Gastroesophageal sphincter (tissue), 4 donors: ENCODE measurements at regions not wholly inside any gene's neighbourhood (a gene's known extent, or its start where the extent isn't known, plus 50 kb on each side); places are given as distances from the start of the nearest gene placed in this dataset.

Experiments used
- ATAC-seq: fragments of 150-250 bp; one replicate; pipeline ENCODE4 v1.9.1; 2016; ENCODE audit warnings: mild to moderate bottlenecking, moderate library complexity
- H3K27ac ChIP-seq, 4 donors: fragments of 200-600 bp; sonication (generic) in 3 of 4; 1 replicate in 3 of 4; 2 replicates in 1 of 4; pipeline ENCODE4 v1.5.1; 2016 to 2019
- H3K27me3 ChIP-seq: fragments of 200-600 bp; sonication (generic); one replicate; pipeline ENCODE4 v1.5.1; 2019
- H3K36me3 ChIP-seq, 2 donors: fragments of 200-600 bp; sonication (generic); one replicate each; pipeline ENCODE4 v1.5.1; 2019; ENCODE audit warnings: control low read depth in 1 of 2
- H3K4me1 ChIP-seq, 3 donors: fragments of 200-600 bp; sonication (generic); 1 replicate in 2 of 3; 2 replicates in 1 of 3; pipeline ENCODE4 v1.5.1; 2016 to 2019; ENCODE audit warnings: control low read depth in 2 of 3
- H3K4me3 ChIP-seq, 2 donors: fragments of 200-600 bp; sonication (generic); one replicate each; pipeline ENCODE4 v1.5.1; 2019; ENCODE audit warnings: mild to moderate bottlenecking in 1 of 2, moderate library complexity in 1 of 2
- H3K9me3 ChIP-seq, 3 donors: fragments of 200-600 bp; sonication (generic); one replicate each; pipeline ENCODE4 v1.5.1; 2017 to 2019; ENCODE audit warnings: control low read depth in 2 of 3
- CTCF ChIP-seq, 4 experiments: fragments of 200-600 bp in 2 of 4; fragments of 450-650 bp in 2 of 4; sonication (generic) in 1 of 4; IDR thresholded peaks; one replicate each; pipeline ENCODE4 v1.5.1; 2017 to 2019; ENCODE audit warnings: antibody characterized with exemption in 4 of 4, mild to moderate bottlenecking in 2 of 4, moderate library complexity in 2 of 4
- EP300 ChIP-seq: sonication (generic); formaldehyde crosslinking; IDR thresholded peaks from one replicate; pipeline ENCODE4 v1.6.1; 2017; ENCODE audit warnings: antibody characterized with exemption, mild to moderate bottlenecking
- POLR2A ChIP-seq, 2 donors: fragments of 450-650 bp; IDR thresholded peaks; one replicate each; pipeline ENCODE4 v1.6.1; 2017; ENCODE audit warnings: antibody characterized with exemption in 2 of 2, mild to moderate bottlenecking in 2 of 2, moderate library complexity in 1 of 2
- POLR2AphosphoS5 ChIP-seq: sonication (generic); formaldehyde crosslinking; IDR thresholded peaks from one replicate; pipeline ENCODE4 v1.6.1; 2017; ENCODE audit warnings: antibody characterized with exemption
- WGBS, 2 donors: methylation state at CpG; one replicate each; pipeline ENCODE4 v1.1.5; 2018; ENCODE audit warnings: low coverage in 1 of 2; 5-methylcytosine and 5-hydroxymethylcytosine counted together

- ATAC-seq = no peak
- 14 to 29% methylated on average over 8 to 22 of the region's 29 CpGs for WGBS, 2 donors
Measured at GRCh38 chr1:143691971-143692529, 279.7 kb downstream of the FAM72C start.

GRCh38 chr1:143691400-143691891, 280.3 kb downstream of the FAM72C start:
- TF ChIP-seq POLR2AphosphoS5 (no peak), CTCF (IDR thresholded peaks at IDR 0.05) (no peak), POLR2A (IDR thresholded peaks at IDR 0.05) (no peak), EP300 (no peak)
- no peaks in the 10 kb centered on the region for H3K36me3 ChIP-seq
- H3K27ac ChIP-seq = no peak overlapping the region
- H3K9me3 ChIP-seq = no peaks in the 10 kb centered on the region
- no peak overlapping the region for H3K4me3 ChIP-seq
- H3K4me1 ChIP-seq = no peaks in the 10 kb centered on the region
- H3K27me3 ChIP-seq = peaks cover 18% of the 10 kb centered on the region
- 12 to 22% methylated on average over 4 to 16 of the region's 27 CpGs for WGBS, 2 donors
- no peak for ATAC-seq

More at GRCh38 chr1:143691971-143692529, 279.7 kb downstream of the FAM72C start:
- Histone ChIP-seq H3K4me3 (no peak overlapping the region), H3K36me3 (no peaks in the 10 kb centered on the region), H3K27me3 (peaks cover 24% of the 10 kb centered on the region), H3K9me3 (no peaks in the 10 kb centered on the region), H3K27ac (no peak overlapping the region), H3K4me1 (no peaks in the 10 kb centered on the region)
- no peak for TF ChIP-seq EP300
- no peak for TF ChIP-seq POLR2A (IDR thresholded peaks at IDR 0.05)
- no peak for TF ChIP-seq POLR2AphosphoS5
- no peak for TF ChIP-seq CTCF (IDR thresholded peaks at IDR 0.05)

DNA sequence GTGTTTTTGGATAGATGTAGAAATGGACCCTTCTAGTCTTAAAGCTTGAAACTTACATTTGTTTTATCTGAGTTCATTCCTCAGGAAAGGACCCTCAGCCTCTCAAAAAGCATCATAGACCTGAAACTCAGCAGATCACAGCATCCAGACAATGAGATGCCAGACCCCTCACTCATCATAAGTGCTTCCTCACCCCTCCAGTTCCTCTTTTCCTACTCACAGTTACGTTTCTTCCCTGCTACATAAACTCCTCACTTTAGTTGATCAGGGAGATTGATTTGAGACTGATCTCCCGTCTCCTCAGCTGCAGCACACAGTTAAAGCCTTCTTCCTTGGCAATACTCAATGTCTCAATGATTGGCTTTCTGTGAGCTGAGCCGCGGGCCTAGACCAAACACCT, 282.0 kb downstream of the FAM72C start:
- Histone ChIP-seq H3K9me3 (no peaks in the 10 kb centered on the region), H3K36me3 (no peaks in the 10 kb centered on the region), H3K27ac (no peak overlapping the region), H3K4me1 (no peaks in the 10 kb centered on the region), H3K4me3 (no peak overlapping the region), H3K27me3 (peaks cover 13% of the 10 kb centered on the region)
- ATAC-seq = no peak
- TF ChIP-seq POLR2A (IDR thresholded peaks at IDR 0.05) (no peak), CTCF (IDR thresholded peaks at IDR 0.05) (no peak), POLR2AphosphoS5 (no peak), EP300 (no peak)
- WGBS, 2 donors = 45 to 63% methylated on average over 2 to 4 of the region's 4 CpGs

GRCh38 chr1:143680304-143680703, 291.5 kb downstream of the FAM72C start:
- no peak overlapping the region for H3K4me3 ChIP-seq
- TF ChIP-seq EP300 = no peak
- no peak for TF ChIP-seq CTCF (IDR thresholded peaks at IDR 0.05)
- no peak for TF ChIP-seq POLR2A (IDR thresholded peaks at IDR 0.05)
- no peak for TF ChIP-seq POLR2AphosphoS5

DNA sequence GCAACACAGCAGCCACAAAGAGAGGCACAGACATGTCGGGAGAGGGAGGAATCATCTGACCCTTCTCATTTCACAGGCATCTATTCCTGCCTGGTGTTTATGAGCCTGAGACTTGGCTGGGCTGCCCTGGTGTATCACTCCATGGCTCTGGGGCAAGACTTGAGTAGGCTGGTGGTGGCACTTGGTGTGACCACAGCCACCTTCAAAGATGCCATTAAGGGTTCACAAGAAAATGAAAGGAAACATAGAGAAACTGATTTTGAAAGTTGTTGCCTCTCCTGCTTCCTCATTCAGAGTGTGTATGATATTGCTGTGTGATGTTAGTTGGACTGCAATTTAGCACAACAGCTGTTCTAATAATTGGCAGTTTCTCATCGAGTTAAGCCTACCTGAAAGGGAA, 298.8 kb downstream of the FAM72C start:
- TF ChIP-seq POLR2AphosphoS5 (no peak), POLR2A (IDR thresholded peaks at IDR 0.05) (no peak), CTCF (IDR thresholded peaks at IDR 0.05) (no peak), EP300 (no peak)
- Histone ChIP-seq H3K27me3 (peaks cover 12% of the 10 kb centered on the region), H3K36me3 (no peaks in the 10 kb centered on the region), H3K4me1 (no peaks in the 10 kb centered on the region), H3K9me3 (peaks cover 0 to 6% (median 0%) of the 10 kb centered on the region in 3 donors), H3K4me3 (no peak overlapping the region), H3K27ac (no peak overlapping the region)
- no peak for ATAC-seq
- WGBS, 2 donors = 56 to 86% methylated on average over 1 to 2 of the region's 2 CpGs

More at GRCh38 chr1:143680304-143680703, 291.5 kb downstream of the FAM72C start:
- Histone ChIP-seq H3K27me3 (peaks cover 14% of the 10 kb centered on the region), H3K4me1 (no peaks in the 10 kb centered on the region), H3K27ac (no peak overlapping the region), H3K36me3 (no peaks in the 10 kb centered on the region), H3K9me3 (no peaks in the 10 kb centered on the region)
- no peak for ATAC-seq
- 80 to 85% methylated on average over 9 to 10 of the region's 14 CpGs for WGBS, 2 donors
